ENCODE measurements at regions not wholly inside any gene's neighbourhood (a gene's known extent, or its start where the extent isn't known, plus 50 kb on each side); places are given as distances from the start of the nearest gene placed in this dataset.

GRCh38 chr15:61318301-61318700, 89.2 kb upstream of the RORA start:
- no peak overlapping the region for H3K4me3 Mint-ChIP-seq
- Histone ChIP-seq H3K36me3 (ENCODE audit: control insufficient read depth, insufficient read depth, low read length) (no peaks in the 10 kb centered on the region), H3K27ac (ENCODE audit: low read depth, low read length) (no peak overlapping the region), H3K9me3 (ENCODE audit: control insufficient read depth, low read length) (no peaks in the 10 kb centered on the region), H3K9ac (ENCODE audit: extremely low read depth, low read length, poor library complexity, severe bottlenecking) (no peak overlapping the region), H3K4me1 (ENCODE audit: control insufficient read depth, insufficient read depth, low read length) (peaks cover 3% of the 10 kb centered on the region), H3K4me3 (ENCODE audit: low read length) (no peak overlapping the region), H3K27me3 (ENCODE audit: control insufficient read depth, insufficient read depth, low read length, poor library complexity, severe bottlenecking) (no peaks in the 10 kb centered on the region)
- no peak for DNase-seq
- no peaks in the 10 kb centered on the region for H3K36me3 Mint-ChIP-seq (ENCODE audit: low read depth)
- H3K27me3 Mint-ChIP-seq (ENCODE audit: insufficient read depth): no peaks in the 10 kb centered on the region
- TF ChIP-seq, protein P1, sequence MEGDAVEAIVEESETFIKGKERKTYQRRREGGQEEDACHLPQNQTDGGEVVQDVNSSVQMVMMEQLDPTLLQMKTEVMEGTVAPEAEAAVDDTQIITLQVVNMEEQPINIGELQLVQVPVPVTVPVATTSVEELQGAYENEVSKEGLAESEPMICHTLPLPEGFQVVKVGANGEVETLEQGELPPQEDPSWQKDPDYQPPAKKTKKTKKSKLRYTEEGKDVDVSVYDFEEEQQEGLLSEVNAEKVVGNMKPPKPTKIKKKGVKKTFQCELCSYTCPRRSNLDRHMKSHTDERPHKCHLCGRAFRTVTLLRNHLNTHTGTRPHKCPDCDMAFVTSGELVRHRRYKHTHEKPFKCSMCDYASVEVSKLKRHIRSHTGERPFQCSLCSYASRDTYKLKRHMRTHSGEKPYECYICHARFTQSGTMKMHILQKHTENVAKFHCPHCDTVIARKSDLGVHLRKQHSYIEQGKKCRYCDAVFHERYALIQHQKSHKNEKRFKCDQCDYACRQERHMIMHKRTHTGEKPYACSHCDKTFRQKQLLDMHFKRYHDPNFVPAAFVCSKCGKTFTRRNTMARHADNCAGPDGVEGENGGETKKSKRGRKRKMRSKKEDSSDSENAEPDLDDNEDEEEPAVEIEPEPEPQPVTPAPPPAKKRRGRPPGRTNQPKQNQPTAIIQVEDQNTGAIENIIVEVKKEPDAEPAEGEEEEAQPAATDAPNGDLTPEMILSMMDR (conservative IDR thresholded peaks at IDR 0.05): no peak
- WGBS, 2 experiments (ENCODE audit: insufficient coverage in 1 of 2, insufficient read length in 1 of 2): 93 to 94% methylated on average over 6 of the region's 6 CpGs
- peaks cover 2% of the 10 kb centered on the region for H3K4me1 Mint-ChIP-seq
- peaks cover 12% of the 10 kb centered on the region for H3K9me3 Mint-ChIP-seq
- H3K27ac Mint-ChIP-seq: no peak overlapping the region

DNA sequence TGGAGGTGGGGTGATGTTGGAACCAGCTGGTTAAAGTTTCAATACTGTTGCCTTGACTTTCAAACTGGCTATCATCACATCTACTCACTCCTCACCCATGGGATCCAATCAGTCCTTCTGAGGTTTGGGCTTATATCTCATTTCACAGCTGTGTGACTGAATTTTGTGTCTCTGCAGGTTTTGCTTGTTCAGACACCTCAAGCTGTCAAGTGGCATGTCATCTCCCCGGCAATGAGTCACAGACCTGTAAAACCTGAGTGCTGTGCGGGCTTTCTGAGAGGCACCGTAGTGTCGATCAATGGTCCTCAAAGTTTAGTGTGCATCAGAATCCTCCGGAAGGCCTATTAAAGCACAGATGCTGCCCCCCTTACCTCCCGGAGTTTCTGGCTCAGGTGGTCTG, 86.4 kb upstream of the RORA start:
- TF ChIP-seq, protein P1 (conservative IDR thresholded peaks at IDR 0.05): no peak
- Mint-ChIP-seq H3K27me3 (ENCODE audit: insufficient read depth) (no peaks in the 10 kb centered on the region), H3K36me3 (ENCODE audit: low read depth) (no peaks in the 10 kb centered on the region), H3K9me3 (peaks cover 8% of the 10 kb centered on the region), H3K27ac (no peak overlapping the region), H3K4me3 (no peak overlapping the region), H3K4me1 (peaks cover 2% of the 10 kb centered on the region)
- Histone ChIP-seq H3K4me3 (ENCODE audit: low read length) (no peak overlapping the region), H3K36me3 (ENCODE audit: control insufficient read depth, insufficient read depth, low read length) (no peaks in the 10 kb centered on the region), H3K9me3 (ENCODE audit: control insufficient read depth, low read length) (no peaks in the 10 kb centered on the region), H3K4me1 (ENCODE audit: control insufficient read depth, insufficient read depth, low read length) (peaks cover 3% of the 10 kb centered on the region), H3K27ac (ENCODE audit: low read depth, low read length) (no peak overlapping the region), H3K9ac (ENCODE audit: extremely low read depth, low read length, poor library complexity, severe bottlenecking) (no peak overlapping the region), H3K27me3 (ENCODE audit: control insufficient read depth, insufficient read depth, low read length, poor library complexity, severe bottlenecking) (no peaks in the 10 kb centered on the region)
- 94% methylated on average over 5 to 6 of the region's 6 CpGs for WGBS, 2 experiments (ENCODE audit: insufficient coverage in 1 of 2, insufficient read length in 1 of 2)
- no peak for DNase-seq

DNA sequence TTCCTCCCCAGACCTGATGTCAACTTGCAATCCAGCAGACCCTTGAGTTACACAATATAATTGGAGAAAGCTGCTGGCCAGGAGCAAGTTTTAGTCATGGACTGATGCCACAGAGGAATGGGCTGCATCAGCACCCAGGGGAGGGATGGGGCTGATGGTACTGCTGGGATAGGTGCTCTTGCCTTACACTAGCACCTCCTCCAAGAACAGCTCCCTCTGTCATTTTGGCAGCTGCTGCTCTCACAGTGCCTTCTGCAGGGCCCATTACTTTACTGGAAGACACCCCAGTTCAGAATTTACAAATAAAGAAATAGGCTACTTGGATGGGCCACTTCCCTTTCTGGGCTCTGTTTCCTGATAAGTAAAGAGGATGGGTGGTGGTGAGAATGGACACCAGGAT, 85.3 kb upstream of the RORA start:
- no peak overlapping the region for H3K4me3 Mint-ChIP-seq

More for the DNA sequence above, 85.3 kb upstream of the RORA start:
- no peak overlapping the region for H3K4me3 ChIP-seq (ENCODE audit: low read length)
- H3K9me3 Mint-ChIP-seq: no peaks in the 10 kb centered on the region
- H3K36me3 ChIP-seq (ENCODE audit: control insufficient read depth, insufficient read depth, low read length): no peaks in the 10 kb centered on the region
- peaks cover 2% of the 10 kb centered on the region for H3K4me1 Mint-ChIP-seq
- no peaks in the 10 kb centered on the region for H3K27me3 ChIP-seq (ENCODE audit: control insufficient read depth, insufficient read depth, low read length, poor library complexity, severe bottlenecking)
- no peak overlapping the region for H3K27ac ChIP-seq (ENCODE audit: low read depth, low read length)
- H3K4me1 ChIP-seq (ENCODE audit: control insufficient read depth, insufficient read depth, low read length): peaks cover 3% of the 10 kb centered on the region
- no peaks in the 10 kb centered on the region for H3K9me3 ChIP-seq (ENCODE audit: control insufficient read depth, low read length)
- DNase-seq: no peak
- H3K36me3 Mint-ChIP-seq (ENCODE audit: low read depth): no peaks in the 10 kb centered on the region
- TF ChIP-seq, protein P1 (conservative IDR thresholded peaks at IDR 0.05): no peak
- no peak overlapping the region for H3K9ac ChIP-seq (ENCODE audit: extremely low read depth, low read length, poor library complexity, severe bottlenecking)
- H3K27ac Mint-ChIP-seq: no peak overlapping the region
- H3K27me3 Mint-ChIP-seq (ENCODE audit: insufficient read depth): no peaks in the 10 kb centered on the region

Measured in endodermal cell (in vitro differentiated cells).